Small intestine (tissue), 7 donors: ENCODE measurements at regions not wholly inside any gene's neighbourhood (a gene's known extent, or its start where the extent isn't known, plus 50 kb on each side); places are given as distances from the start of the nearest gene placed in this dataset.
"Not testable (repeated sequence)": the region's sequence is repeated elsewhere in the genome, so short reads cannot be mapped to it uniquely, and the experiment has no call there.

Experiments used
- DNase-seq, 2 donors: peaks; one replicate each; pipeline versions ENCODE4 v3.0.0 to v3.0.0-alpha.2; 2013
- FAIRE-seq: peaks from 2 replicates; lab custom pipeline; 2012; peaks lifted over from hg19 to GRCh38; lab: Jason Lieb, UNC
- H3K27ac ChIP-seq, 3 donors: one replicate each; pipeline ENCODE4 v1.5.1; 2013; ENCODE audit warnings: low read length in 2 of 3, mild to moderate bottlenecking in 2 of 3, control low read depth in 1 of 3, inconsistent platforms in 1 of 3, low read depth in 1 of 3, moderate library complexity in 1 of 3
- H3K27me3 ChIP-seq, 3 donors: one replicate each; pipeline ENCODE4 v1.6.1; 2013; ENCODE audit warnings: low read length in 3 of 3, inconsistent platforms in 1 of 3; ENCODE audit not compliant: control insufficient read depth in 3 of 3, insufficient read depth in 3 of 3
- H3K36me3 ChIP-seq, 3 donors: one replicate each; pipeline ENCODE4 v1.6.1; 2013; ENCODE audit warnings: low read length in 3 of 3, inconsistent platforms in 1 of 3, low read depth in 1 of 3, mild to moderate bottlenecking in 1 of 3, moderate library complexity in 1 of 3; ENCODE audit not compliant: control insufficient read depth in 3 of 3, insufficient read depth in 2 of 3
- H3K4me1 ChIP-seq, 3 donors: one replicate each; pipeline ENCODE4 v1.6.1; 2013; ENCODE audit warnings: low read length in 2 of 3, inconsistent platforms in 1 of 3, low read depth in 1 of 3, mild to moderate bottlenecking in 1 of 3, moderate library complexity in 1 of 3; ENCODE audit not compliant: control insufficient read depth in 3 of 3, insufficient read depth in 2 of 3
- H3K4me3 ChIP-seq, 3 donors: one replicate each; pipeline ENCODE4 v1.5.1; 2013; ENCODE audit warnings: low read length in 3 of 3, control low read depth in 1 of 3, inconsistent platforms in 1 of 3, low read depth in 1 of 3, mild to moderate bottlenecking in 1 of 3, moderate library complexity in 1 of 3
- H3K9me3 ChIP-seq, 2 donors: one replicate each; pipeline ENCODE4 v1.6.1; 2013; ENCODE audit warnings: low read depth in 1 of 2, low read length in 1 of 2; ENCODE audit not compliant: control insufficient read depth in 2 of 2, insufficient read depth in 1 of 2
- WGBS, 3 donors: extraction: QIAGEN DNeasy Blood & Tissue Kit; methylation state at CpG; one replicate each; pipeline ENCODE4 v1.1.7; 2013; 5-methylcytosine and 5-hydroxymethylcytosine counted together
- donor health status: healthy with polysubstance abuse.
- donor health status: control.
- donor health status: control.
- donor health status: Bipolar disorder and iron deficiency.
- donor health status: healthy.

DNA sequence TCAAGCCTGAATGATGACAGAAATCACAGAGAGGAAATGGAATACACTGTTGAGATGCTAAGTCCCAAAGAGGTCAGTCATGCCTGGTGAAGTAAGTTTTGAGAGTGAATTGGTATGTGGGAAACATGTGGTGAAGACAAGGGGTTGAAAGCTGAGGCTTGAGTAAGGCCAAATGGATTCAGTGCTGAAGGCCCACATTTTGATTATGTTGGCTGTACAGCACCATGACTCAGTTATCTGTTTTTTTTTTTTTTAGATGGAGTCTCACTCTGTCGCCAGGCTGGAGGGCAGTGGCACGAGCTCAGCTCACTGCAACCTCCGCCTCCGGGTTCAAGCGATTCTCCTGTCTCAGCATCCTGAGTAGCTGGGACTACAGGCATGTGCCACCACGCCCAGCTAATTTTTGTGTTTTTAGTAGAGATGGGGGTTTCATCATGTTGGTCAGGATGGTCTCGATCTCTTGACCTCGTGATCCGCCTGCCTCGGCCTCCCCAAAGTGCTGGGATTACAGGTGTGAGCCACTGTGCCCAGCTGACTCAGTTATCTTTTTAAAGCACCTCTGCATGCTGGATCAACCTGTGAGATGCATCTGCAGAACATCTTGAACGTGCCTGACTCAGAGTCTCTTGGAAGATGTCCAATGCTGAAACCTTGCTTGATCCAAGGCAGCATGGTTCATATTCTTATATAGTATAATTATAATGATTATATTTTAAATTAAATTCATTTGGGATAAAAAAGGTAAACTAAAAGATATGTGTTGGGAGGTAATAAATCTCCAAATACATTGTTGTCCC, 829.8 kb downstream of the TNS3 start:
- WGBS, 3 donors, result 87 to 93% (median 92%) methylated on average over 11 of the region's 11 CpGs
- H3K4me3 ChIP-seq, H3K27ac ChIP-seq, H3K4me1 ChIP-seq, H3K9me3 ChIP-seq, H3K36me3 ChIP-seq, DNase-seq, H3K27me3 ChIP-seq, FAIRE-seq: not testable (repeated sequence)

- Histone ChIP-seq H3K9me3 (no peaks in the 10 kb centered on the region), H3K27me3 (no peaks in the 10 kb centered on the region), H3K36me3 (no peaks in the 10 kb centered on the region), H3K4me1 (no peaks in the 10 kb centered on the region), H3K27ac (no peak overlapping the region), H3K4me3 (no peak overlapping the region)
- no peak for DNase-seq
- 82 to 90% (median 86%) methylated on average over 4 of the region's 4 CpGs for WGBS, 3 donors
- no peak for FAIRE-seq
These were observed 830.4 kb upstream of the IGFBP3 start for GRCh38 chr7:46751471-46751870.

GRCh38 chr7:46750321-46750865, 829.3 kb upstream of the IGFBP3 start:
- 73 to 88% (median 82%) methylated on average over 4 of the region's 4 CpGs for WGBS, 3 donors
- no peak for DNase-seq
- FAIRE-seq, result no peak
- H3K27me3 ChIP-seq, result no peaks in the 10 kb centered on the region
- no peak overlapping the region for H3K4me3 ChIP-seq
- H3K4me1 ChIP-seq, result no peaks in the 10 kb centered on the region
- H3K27ac ChIP-seq, result no peak overlapping the region
- H3K9me3 ChIP-seq, result no peaks in the 10 kb centered on the region
- no peaks in the 10 kb centered on the region for H3K36me3 ChIP-seq

DNA sequence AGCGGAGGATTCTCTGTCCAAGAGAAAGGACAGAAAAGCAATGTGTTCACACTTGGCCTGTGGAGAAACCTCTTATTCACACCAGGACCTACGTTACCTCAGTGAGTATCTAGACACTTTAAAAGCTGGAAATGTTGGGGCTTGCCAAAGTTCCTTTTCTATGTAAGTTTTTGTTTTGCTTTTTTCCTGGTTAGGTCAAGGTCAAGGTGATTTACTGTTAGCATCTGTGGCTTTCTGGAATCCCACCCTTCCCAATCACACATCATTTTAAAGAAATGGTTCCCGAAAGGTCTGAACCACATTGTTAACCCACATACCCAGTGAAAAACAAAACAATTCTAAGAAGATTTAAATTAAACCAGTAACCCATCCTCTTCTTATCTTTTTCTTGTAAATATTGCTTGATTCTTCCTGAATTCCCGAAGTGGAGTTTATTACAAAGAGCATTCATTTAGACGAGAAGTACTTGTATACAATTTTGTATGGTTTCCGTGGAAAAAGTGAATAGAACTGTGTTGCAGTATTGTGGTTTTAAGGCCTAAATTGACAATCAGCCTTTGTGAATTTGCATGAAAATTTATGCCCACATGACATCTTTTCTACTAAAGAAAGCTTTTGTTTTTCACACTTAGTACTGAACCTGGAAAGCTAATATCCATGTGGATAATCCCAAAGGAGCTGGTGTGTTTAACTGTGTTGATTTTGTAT, 827.0 kb upstream of the IGFBP3 start:
- Histone ChIP-seq H3K27me3 (no peaks in the 10 kb centered on the region), H3K4me3 (no peak overlapping the region), H3K9me3 (no peaks in the 10 kb centered on the region), H3K27ac (no peak overlapping the region), H3K4me1 (no peaks in the 10 kb centered on the region), H3K36me3 (no peaks in the 10 kb centered on the region)
- 86 to 91% (median 87%) methylated on average over 6 of the region's 6 CpGs for WGBS, 3 donors
- FAIRE-seq (no peak), DNase-seq (no peak)

DNA sequence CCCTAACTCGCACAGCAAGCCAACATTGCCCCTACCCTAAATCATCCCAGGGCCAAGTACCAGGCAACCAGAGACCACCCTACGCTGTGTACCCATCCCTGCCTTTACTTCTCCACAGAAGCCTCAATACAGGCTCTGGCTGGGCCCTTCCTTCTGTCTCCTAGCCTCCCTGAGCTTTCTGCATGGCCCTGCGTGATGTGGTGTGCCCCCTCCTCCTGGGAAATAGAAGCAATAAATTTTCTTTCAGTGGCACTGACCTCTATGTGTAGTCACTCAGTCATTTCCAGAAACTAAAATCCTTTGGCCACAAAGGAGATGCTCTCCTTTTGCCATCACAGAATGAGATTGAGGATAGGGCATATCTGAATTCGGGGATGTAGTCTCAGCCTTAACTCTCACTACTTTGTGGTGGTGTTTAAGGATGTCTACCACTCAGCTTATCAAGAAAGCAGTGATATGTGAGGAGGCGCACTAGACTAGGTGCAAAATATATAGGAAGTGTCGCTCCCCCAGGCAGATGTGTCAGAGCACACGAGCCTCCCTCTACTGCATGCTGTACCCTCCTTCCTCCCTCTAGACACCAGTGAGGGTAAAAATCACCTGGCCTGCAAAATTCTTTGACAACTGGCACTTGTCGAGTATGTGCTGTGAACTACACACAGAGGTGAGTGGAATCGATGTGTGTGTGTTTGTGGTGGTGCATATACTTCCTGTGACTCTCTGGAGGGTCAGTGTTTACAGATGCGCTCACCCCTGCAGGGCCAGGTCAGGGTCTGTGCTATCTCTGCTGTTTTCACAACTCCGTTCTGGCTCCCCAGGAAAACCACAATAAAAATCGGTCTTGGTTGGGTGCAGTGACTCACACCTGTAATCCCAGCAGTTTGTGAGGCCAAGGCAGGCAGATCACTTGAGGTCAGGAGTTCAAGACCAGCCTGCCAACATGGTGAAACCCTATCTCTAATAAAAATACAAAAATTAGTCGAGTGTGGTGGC, 825.9 kb upstream of the IGFBP3 start:
- Histone ChIP-seq H3K36me3 (no peaks in the 10 kb centered on the region), H3K4me3 (no peak overlapping the region), H3K27ac (no peak overlapping the region), H3K9me3 (no peaks in the 10 kb centered on the region), H3K4me1 (no peaks in the 10 kb centered on the region), H3K27me3 (no peaks in the 10 kb centered on the region)
- WGBS, 3 donors, result 70 to 80% (median 73%) methylated on average over 13 of the region's 13 CpGs
- FAIRE-seq, result no peak
- no peak for DNase-seq

DNA sequence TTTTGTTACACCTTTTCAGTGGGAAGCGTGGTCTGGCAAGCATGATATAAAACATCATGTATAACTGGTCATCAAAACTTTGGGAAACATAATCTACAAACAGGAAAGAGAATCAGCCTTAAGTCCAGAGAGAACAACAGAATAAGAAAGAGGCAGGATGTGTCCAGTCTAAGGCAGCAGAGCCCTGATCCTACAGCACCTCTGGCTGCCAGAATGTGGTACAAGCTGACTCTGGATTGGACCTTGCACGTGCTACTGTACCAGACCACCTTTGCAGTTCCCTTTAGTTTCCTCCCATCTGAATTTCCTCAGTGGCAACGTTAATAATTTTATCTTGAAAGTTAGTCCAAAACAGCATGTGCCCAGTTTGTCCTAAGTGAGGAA, 824.6 kb upstream of the IGFBP3 start:
- Histone ChIP-seq H3K4me1 (no peaks in the 10 kb centered on the region), H3K27ac (no peak overlapping the region), H3K27me3 (no peaks in the 10 kb centered on the region), H3K9me3 (no peaks in the 10 kb centered on the region), H3K36me3 (no peaks in the 10 kb centered on the region), H3K4me3 (no peak overlapping the region)
- no peak for FAIRE-seq
- no peak for DNase-seq
- WGBS, 3 donors, result 59 to 70% (median 63%) methylated on average over 3 of the region's 3 CpGs

DNA sequence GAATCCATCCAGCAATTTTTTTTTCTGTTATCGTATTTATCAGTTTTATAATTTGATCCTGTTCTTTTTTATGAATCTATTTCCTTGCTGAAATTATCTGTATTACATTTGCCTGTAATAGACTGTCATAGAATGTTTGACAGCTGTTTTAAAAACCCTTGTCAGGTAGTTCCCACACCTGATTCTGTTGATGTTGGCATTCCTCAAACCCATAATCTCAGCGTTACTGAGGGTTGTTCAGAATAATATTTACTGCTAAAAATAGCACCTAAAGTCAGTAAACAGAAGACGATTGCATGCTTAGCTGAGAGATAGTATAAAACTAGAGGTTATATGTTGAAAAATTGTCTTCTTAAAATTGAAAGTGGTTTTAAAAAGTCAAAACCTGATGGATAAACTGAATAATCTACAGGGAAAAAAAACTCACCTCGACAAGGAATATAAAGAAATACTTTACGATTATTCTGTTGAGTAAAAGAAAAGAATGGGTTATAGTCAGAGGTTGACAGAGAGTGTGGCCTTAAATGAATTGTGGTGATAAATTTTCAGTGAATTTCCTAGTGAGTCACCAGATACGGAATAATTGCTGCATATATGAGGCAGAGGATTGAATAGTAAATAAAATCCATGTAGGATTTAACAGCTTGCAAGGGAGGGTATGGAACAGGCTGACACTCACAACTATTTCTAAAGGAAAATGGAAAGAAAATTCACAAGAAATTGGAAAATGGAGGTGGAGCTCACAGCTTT, 824.1 kb upstream of the IGFBP3 start:
- Histone ChIP-seq H3K4me1 (no peaks in the 10 kb centered on the region), H3K27me3 (no peaks in the 10 kb centered on the region), H3K27ac (no peak overlapping the region), H3K9me3 (no peaks in the 10 kb centered on the region), H3K4me3 (no peak overlapping the region), H3K36me3 (no peaks in the 10 kb centered on the region)
- no peak for DNase-seq
- 59 to 72% (median 63%) methylated on average over 6 of the region's 6 CpGs for WGBS, 3 donors
- no peak for FAIRE-seq
